ENCODE measurements at regions not wholly inside any gene's neighbourhood (a gene's known extent, or its start where the extent isn't known, plus 50 kb on each side); places are given as distances from the start of the nearest gene placed in this dataset.
A peak's percentile ranks its signal among the peaks of the same experiment; 100 is the strongest.

DNA sequence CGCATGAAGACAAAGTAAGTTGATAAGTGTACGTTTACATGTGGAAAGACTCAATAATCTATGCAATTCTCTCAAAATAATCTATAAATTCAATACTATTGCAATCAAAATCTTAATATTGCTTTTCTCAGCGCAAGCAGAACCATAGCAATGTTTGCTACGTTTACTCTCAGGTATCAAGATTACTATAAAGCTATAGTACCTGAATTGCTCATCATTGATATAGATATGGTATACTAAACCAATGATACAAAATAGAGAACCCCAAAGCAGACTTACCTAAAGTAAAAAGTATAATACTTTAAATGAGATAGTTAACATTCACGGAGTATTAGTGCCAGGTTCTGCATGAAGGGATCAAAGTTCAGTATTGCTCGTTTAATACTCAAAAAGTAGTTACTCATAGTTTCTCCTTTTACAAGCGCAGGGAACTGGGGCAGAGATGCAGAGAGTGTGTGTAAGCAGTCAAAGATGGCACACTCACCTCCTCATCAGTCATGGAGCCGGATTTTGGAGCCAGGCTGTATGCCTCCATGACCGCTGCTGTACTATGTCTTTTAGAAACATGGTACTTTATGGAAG lies 391.0 kb upstream of the ID2 start:
- peaks cover 18% of the 10 kb centered on the region for H3K27me3 Mint-ChIP-seq
- peaks cover 14% of the 10 kb centered on the region for H3K36me3 Mint-ChIP-seq (ENCODE audit: low read depth)
- H3K4me1 Mint-ChIP-seq (ENCODE audit: low read depth): peaks cover 15% of the 10 kb centered on the region
- no peak overlapping the region for H3K4me3 Mint-ChIP-seq
- peaks cover 13% of the 10 kb centered on the region for H3K9me3 Mint-ChIP-seq
- H3K27ac Mint-ChIP-seq: no peak overlapping the region

DNA sequence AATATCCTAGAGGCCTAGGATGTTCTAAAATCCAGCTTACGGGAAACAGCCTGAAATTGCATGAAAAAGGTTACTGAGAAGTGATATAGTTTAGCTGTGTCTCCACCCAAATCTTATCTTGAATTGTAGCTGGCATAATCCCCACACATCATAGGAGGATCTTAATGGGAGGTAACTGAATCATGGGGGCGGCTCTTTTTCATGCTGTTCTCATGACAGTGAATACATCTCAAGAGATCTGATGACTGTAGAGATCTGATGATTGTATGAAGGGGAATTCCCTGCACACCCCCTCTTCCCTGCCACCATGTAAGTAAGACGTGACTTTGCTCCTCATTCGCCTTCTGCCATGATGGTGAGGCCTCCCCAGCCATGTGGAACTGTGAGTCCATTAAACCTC lies 385.6 kb upstream of the ID2 start:
- Mint-ChIP-seq H3K27me3 (peaks cover 13% of the 10 kb centered on the region), H3K36me3 (ENCODE audit: low read depth) (no peaks in the 10 kb centered on the region), H3K9me3 (peaks cover 9% of the 10 kb centered on the region), H3K27ac (peak overlapping the region; percentile 56), H3K4me3 (no peak overlapping the region), H3K4me1 (ENCODE audit: low read depth) (peaks cover 43% of the 10 kb centered on the region)

DNA sequence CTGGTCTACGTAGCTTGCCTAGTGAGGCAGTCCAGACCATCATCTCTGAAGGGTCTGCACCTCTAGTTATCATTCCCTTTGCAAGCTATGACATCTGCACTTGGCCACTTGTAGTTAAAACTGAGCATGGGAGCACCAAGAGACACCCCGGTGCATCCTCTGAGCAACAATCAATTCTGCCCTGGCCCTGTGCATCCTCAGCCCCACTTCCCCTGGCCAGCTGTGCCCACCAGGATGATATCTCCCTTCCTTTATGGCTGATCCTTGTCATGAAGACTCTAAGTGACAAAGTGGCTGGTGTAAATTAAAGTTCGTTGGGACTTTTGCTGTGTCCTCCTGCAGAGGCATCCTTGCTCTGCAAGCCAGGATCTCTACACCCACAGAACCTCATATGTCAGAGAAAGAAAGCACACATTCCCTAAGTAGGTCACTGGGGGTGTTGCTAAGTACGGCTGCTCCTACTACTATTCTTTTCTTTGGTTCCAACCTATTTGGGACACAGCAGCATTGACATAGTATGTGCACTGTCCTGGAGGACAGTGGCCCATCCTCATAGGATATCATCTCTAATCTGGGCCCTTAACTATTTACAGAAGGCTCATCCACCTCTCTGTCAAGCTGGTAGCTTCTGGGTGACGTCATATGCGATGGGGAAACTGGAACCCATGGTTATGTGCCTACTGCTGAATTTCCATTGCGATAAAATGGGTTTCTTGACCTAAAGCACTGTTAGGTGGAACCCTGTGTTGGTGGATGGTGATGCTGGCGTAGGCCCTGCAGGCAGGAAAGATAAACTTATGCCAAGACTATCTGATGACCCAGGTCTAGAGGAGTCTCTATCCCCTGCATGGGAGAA lies 384.3 kb upstream of the ID2 start:
- Mint-ChIP-seq H3K9me3 (peaks cover 7% of the 10 kb centered on the region), H3K4me3 (no peak overlapping the region)

DNA sequence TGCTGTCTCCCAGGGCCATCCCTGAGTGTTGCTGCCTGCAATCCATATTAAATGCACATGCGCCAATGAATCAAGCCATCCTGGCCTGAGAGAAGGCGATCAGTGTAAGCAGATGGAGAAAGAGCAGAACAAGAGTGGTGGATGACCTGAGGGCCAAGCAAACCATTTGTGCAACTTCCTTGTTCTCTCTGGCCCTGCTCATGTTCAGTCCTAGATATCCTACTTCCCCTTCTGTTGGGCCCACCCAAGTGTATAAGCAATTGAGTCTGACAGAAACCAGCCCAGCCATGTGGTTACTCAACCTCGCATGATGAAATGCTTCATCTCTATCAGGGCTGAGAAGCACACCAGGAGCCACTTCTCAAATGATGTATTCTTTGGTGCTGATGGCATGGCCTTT lies 383.1 kb upstream of the ID2 start:
- Mint-ChIP-seq H3K4me3 (no peak overlapping the region), H3K27me3 (peaks cover 5% of the 10 kb centered on the region), H3K4me1 (ENCODE audit: low read depth) (peaks cover 68% of the 10 kb centered on the region), H3K36me3 (ENCODE audit: low read depth) (peaks cover 6% of the 10 kb centered on the region), H3K9me3 (peaks cover 12% of the 10 kb centered on the region), H3K27ac (no peak overlapping the region)

More for the DNA sequence above, 384.3 kb upstream of the ID2 start:
- no peaks in the 10 kb centered on the region for H3K36me3 Mint-ChIP-seq (ENCODE audit: low read depth)
- H3K4me1 Mint-ChIP-seq (ENCODE audit: low read depth): peaks cover 56% of the 10 kb centered on the region
- H3K27ac Mint-ChIP-seq: no peak overlapping the region
- peaks cover 10% of the 10 kb centered on the region for H3K27me3 Mint-ChIP-seq

DNA sequence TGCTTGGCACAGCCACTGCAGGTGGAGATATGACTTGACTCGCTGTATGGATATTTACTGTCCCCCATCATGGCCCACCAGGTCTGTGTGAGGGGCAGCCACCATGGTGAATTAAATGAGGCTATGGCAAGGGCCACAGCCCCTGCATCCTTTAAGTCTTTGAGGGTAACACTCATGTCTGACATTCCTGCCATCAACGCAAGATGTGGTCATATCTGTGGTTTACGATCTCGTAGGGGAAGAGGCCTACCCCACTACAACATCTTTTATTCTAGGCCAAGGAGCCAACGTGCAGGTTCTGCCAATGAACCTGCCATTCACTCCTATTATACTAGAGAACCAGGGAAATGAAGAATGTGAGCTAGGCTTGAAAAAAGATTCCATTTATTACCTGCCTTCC lies 381.6 kb upstream of the ID2 start:
- H3K4me3 Mint-ChIP-seq: no peak overlapping the region
- peaks cover 6% of the 10 kb centered on the region for H3K36me3 Mint-ChIP-seq (ENCODE audit: low read depth)
- peaks cover 82% of the 10 kb centered on the region for H3K4me1 Mint-ChIP-seq (ENCODE audit: low read depth)
- H3K27ac Mint-ChIP-seq: no peak overlapping the region
- H3K27me3 Mint-ChIP-seq: peaks cover 4% of the 10 kb centered on the region
- H3K9me3 Mint-ChIP-seq: peaks cover 12% of the 10 kb centered on the region

DNA sequence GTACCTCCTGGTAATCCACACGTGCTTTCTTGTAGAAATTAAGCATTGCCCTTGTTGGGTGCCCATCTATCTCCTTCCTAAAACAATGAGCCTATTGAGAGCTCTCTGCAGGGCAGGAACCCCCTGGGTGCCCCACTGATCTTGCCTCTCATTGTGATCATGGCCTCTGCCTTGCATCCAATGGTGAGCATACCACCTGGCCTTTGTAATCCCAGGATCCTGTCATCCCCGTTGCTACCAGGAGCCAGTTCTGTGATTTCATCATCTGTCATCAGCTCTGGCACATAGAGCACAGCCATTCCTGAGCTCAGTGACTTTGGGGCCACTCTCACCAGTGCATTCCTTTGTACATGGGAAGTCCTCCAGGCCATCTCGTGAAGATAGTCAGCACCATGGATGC lies 381.0 kb upstream of the ID2 start:
- Mint-ChIP-seq H3K9me3 (peaks cover 12% of the 10 kb centered on the region), H3K27me3 (peaks cover 4% of the 10 kb centered on the region), H3K36me3 (ENCODE audit: low read depth) (peaks cover 6% of the 10 kb centered on the region), H3K4me3 (no peak overlapping the region), H3K4me1 (ENCODE audit: low read depth) (peaks cover 82% of the 10 kb centered on the region), H3K27ac (no peak overlapping the region)

DNA sequence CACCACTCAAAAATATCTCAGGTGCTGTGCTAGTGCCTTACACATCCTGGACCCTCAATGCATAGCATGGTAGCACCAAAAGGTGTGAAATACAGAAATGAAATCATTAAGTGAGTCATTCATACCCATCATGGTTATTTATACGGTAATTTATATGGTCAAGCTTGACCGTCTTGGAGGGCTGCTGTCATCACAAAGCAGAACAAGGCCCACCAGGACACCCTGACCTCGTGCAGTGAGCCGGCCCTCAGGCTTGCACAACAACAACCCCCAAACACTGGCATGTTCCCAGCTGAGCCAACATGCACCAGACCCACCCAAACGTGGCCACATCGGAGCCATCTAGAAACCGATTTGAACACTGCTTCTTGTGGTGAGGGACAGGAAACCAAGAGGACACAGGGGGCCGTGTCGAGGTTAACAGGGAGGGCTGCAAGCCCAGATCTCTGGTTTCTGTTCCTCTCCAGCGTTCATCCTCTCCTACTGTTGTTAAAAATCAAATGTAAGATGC lies 378.5 kb upstream of the ID2 start:
- H3K27ac Mint-ChIP-seq: peak overlapping the region; percentile 87
- H3K36me3 Mint-ChIP-seq (ENCODE audit: low read depth): peaks cover 6% of the 10 kb centered on the region
- peaks cover 4% of the 10 kb centered on the region for H3K27me3 Mint-ChIP-seq
- H3K4me3 Mint-ChIP-seq: peak overlapping the region; percentile 62
- H3K9me3 Mint-ChIP-seq: peaks cover 12% of the 10 kb centered on the region
- H3K4me1 Mint-ChIP-seq (ENCODE audit: low read depth): peaks cover 78% of the 10 kb centered on the region

DNA sequence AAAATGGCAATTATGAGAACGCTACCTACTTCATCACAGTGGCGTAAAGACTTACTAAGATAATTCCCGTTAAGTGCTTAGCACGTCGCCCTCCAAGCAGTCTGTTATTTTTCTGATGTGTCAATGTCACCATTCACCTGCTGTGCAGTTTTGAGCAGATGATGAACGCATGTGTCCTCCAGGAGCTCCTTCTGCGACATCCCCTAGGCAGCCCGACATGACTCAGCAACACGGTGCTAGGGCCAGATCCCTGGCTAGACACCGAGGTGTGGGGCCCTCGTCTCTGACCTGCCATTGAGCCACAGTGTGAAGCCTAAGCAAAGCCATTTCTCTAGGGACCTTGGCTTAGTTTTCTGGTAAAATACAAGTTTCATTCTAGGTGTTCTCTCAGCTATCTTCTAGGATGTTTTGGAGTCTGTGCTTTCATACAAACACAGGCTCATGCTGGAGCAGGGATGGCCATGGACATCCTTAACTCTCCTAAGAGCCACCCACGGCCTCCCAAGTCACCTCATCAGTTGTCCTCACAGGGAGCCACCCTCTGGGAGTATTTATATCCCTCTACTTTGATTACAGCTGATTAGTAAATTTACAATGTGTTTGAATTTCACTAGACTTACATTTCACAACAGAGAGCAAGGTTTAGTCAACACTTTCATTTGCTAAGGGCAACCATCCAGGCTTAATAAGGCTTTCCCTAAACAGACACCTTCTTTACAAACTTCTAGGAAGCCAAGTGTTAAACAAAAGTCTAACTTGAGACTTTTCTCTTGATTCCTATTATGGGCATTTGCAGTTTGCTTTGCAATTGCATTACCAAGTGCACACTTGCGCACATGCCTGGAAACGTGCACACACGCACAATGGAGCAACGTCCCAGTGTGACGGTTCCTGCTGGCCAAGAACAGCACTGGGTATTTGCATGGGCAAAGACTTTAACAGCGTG lies 376.8 kb upstream of the ID2 start:
- Mint-ChIP-seq H3K27ac (no peak overlapping the region), H3K36me3 (ENCODE audit: low read depth) (peaks cover 6% of the 10 kb centered on the region), H3K4me3 (no peak overlapping the region), H3K27me3 (peaks cover 8% of the 10 kb centered on the region), H3K9me3 (peaks cover 12% of the 10 kb centered on the region), H3K4me1 (ENCODE audit: low read depth) (peaks cover 81% of the 10 kb centered on the region)

DNA sequence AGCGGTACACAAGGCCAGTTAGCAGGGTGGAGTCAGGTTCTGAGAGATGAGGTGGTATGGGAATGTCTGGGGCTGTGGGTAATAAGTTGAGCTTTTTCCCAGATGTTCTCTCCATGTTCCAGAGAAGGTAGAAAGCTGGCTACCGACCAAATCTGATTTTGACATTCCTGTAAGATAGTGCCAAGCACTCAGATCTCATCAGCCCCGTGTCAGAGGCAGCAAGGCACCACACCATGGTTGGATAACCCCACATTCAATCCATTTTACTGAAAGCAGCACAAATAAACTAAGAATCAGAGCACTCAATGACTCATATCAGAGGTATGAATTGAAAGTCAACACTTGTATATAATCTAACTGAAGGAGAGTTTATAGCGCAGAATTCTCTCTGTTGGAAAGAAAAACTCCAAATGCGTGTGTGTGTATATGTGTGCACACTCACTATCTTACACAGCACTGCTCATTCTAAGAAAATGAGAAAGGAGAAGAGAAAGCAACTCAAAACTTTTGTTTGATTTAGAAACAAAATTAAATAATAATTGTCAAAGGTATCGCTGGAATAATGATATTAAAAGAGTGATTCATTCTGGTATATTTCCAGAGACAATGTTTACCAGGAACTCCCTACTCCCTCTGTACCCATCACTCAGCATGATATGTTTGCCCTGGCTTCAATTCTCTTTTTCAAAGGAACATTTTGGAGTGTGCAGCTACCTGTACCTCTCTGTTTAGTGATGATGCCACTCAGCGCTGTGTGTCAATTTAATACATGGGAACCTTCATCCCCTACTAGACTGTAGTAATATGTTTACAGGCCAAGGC lies 375.1 kb upstream of the ID2 start:
- Mint-ChIP-seq H3K36me3 (ENCODE audit: low read depth) (peaks cover 6% of the 10 kb centered on the region), H3K4me1 (ENCODE audit: low read depth) (peaks cover 81% of the 10 kb centered on the region), H3K4me3 (no peak overlapping the region), H3K27ac (no peak overlapping the region), H3K27me3 (peaks cover 8% of the 10 kb centered on the region), H3K9me3 (peaks cover 5% of the 10 kb centered on the region)

DNA sequence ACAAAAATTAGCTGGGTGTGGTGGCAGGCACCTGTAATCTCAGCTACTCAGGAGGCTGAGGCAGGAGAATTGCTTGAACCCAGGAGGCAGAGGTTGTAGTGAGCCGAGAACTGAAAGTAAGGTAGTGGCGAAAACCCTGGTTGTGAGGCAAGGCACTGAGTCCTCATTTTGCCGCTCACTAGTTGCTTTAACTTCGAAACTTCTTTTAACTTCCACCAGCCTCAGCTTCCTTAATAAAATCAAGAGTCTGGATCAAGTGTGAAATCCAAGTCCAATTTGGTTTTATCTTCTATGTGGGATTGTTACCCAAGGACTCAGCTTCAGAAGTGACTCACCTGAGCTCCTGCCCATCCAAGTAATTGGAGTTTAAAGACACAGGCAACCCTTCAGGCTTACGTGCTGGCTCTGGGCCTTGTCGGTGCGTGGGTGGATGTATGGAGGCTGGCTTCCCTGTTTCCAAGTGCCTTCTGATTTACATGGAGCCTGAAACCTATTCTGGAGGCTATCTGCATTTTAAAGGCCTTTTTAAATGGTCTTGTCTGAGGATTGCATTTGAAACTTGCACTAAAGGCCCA lies 374.2 kb upstream of the ID2 start:
- H3K27ac Mint-ChIP-seq: no peak overlapping the region
- H3K27me3 Mint-ChIP-seq: peaks cover 14% of the 10 kb centered on the region
- peaks cover 5% of the 10 kb centered on the region for H3K9me3 Mint-ChIP-seq
- peaks cover 81% of the 10 kb centered on the region for H3K4me1 Mint-ChIP-seq (ENCODE audit: low read depth)
- peaks cover 6% of the 10 kb centered on the region for H3K36me3 Mint-ChIP-seq (ENCODE audit: low read depth)
- H3K4me3 Mint-ChIP-seq: no peak overlapping the region

DNA sequence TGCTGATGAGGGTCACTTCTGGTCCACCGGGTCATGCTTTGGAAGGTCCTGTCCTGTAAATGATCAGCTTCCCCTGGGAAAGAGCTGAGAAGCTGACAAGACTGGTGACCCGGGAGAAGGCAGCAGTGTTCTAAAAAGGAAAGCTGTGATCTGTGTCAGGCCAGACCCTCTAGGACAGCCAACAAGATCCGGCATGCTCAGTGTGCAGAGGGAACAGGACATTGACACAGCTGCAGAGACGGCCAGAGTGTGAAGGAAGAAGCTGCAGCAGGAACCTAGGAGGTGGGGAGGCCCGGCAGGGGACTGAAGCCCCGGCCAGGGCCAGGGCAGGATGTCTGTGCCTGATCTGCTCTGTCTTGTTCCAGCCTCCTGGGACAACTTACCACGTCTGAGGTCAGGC lies 372.7 kb upstream of the ID2 start:
- H3K4me3 Mint-ChIP-seq: no peak overlapping the region
- no peaks in the 10 kb centered on the region for H3K36me3 Mint-ChIP-seq (ENCODE audit: low read depth)
- no peak overlapping the region for H3K27ac Mint-ChIP-seq
- H3K4me1 Mint-ChIP-seq (ENCODE audit: low read depth): peaks cover 81% of the 10 kb centered on the region
- no peaks in the 10 kb centered on the region for H3K9me3 Mint-ChIP-seq
- peaks cover 18% of the 10 kb centered on the region for H3K27me3 Mint-ChIP-seq

DNA sequence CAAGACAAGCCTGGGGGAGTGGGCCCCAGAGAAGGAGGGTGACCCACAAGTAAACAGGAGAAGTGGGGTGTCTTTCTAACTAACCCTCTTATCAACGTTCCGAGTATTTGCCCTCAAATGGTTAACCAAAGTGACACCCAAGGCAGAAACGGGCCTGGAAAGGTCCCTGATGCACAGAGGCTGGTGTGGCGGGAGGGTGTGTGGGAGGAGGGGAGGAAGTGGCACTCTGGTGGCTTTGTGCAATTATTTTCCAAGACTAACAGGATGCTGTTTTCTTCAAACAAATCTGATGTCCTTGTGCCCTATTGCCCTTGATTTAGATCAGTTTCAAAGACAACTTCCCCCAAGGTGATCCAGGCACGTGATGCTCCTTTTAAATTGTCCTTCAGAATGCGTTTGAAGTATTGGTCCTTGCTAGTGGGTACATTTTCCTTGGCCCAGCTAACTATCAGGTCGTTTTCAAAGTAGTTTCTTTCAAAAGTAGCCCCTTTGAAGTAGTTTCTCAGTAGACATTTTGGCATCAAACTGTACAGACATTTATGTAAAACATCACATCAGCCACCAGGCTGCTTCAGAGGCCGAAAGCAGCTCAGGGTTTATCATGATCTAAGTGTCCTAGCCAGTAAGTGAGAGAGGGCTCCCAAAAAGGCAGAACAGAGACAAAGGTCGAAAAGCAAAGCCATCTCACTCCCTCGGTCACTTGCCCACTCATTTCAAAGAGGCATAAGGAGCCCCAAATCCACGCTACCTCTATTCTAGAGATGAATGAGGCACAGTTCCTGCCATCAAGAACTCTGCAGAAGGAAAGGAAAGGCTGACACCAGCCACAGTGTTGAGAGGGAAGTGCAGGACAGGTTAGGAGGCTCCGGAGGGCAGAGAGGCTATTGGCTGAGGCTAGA lies 371.1 kb upstream of the ID2 start:
- no peaks in the 10 kb centered on the region for H3K36me3 Mint-ChIP-seq (ENCODE audit: low read depth)
- no peaks in the 10 kb centered on the region for H3K9me3 Mint-ChIP-seq
- H3K4me3 Mint-ChIP-seq: peak overlapping the region; percentile 31
- peaks cover 72% of the 10 kb centered on the region for H3K4me1 Mint-ChIP-seq (ENCODE audit: low read depth)
- H3K27ac Mint-ChIP-seq: peak overlapping the region; percentile 42
- peaks cover 15% of the 10 kb centered on the region for H3K27me3 Mint-ChIP-seq

DNA sequence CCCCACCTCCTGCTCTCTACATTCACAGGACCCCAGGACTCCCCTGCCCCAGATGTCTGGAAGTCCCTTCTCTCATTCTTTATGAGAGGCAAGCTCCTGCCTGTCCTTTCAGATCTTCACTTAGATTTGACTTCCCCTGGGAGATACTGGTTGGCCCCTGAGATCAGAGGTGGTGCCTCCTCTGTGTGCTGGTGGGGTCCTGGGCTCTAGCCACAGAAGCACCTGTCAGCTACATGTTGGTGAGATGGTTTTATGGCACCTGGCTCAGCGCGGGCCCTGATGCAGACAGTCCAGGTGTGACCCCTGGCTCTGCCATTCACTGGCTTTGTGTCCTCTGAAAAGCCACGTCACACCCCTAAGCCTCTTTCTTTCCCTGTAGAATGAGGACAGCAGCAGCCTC lies 369.6 kb upstream of the ID2 start:
- peak overlapping the region; percentile 50 for H3K27ac Mint-ChIP-seq
- H3K36me3 Mint-ChIP-seq (ENCODE audit: low read depth): no peaks in the 10 kb centered on the region
- H3K4me1 Mint-ChIP-seq (ENCODE audit: low read depth): peaks cover 61% of the 10 kb centered on the region

More for the DNA sequence above, 369.6 kb upstream of the ID2 start:
- H3K4me3 Mint-ChIP-seq: no peak overlapping the region
- peaks cover 16% of the 10 kb centered on the region for H3K27me3 Mint-ChIP-seq
- H3K9me3 Mint-ChIP-seq: no peaks in the 10 kb centered on the region
